ENCODE measurements at regions not wholly inside any gene's neighbourhood (a gene's known extent, or its start where the extent isn't known, plus 50 kb on each side); places are given as distances from the start of the nearest gene placed in this dataset.

GRCh38 chr7:46209611-46210388, 288.7 kb upstream of the IGFBP3 start:
- no peak for DNase-seq (ENCODE audit: low read depth)
- no peak overlapping the region for H3K4me3 ChIP-seq (ENCODE audit: low read depth, low read length)
- TF ChIP-seq, protein P1, sequence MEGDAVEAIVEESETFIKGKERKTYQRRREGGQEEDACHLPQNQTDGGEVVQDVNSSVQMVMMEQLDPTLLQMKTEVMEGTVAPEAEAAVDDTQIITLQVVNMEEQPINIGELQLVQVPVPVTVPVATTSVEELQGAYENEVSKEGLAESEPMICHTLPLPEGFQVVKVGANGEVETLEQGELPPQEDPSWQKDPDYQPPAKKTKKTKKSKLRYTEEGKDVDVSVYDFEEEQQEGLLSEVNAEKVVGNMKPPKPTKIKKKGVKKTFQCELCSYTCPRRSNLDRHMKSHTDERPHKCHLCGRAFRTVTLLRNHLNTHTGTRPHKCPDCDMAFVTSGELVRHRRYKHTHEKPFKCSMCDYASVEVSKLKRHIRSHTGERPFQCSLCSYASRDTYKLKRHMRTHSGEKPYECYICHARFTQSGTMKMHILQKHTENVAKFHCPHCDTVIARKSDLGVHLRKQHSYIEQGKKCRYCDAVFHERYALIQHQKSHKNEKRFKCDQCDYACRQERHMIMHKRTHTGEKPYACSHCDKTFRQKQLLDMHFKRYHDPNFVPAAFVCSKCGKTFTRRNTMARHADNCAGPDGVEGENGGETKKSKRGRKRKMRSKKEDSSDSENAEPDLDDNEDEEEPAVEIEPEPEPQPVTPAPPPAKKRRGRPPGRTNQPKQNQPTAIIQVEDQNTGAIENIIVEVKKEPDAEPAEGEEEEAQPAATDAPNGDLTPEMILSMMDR (IDR thresholded peaks at IDR 0.05; ENCODE audit: control insufficient read depth, extremely low read depth, insufficient read depth), result no peak

DNA sequence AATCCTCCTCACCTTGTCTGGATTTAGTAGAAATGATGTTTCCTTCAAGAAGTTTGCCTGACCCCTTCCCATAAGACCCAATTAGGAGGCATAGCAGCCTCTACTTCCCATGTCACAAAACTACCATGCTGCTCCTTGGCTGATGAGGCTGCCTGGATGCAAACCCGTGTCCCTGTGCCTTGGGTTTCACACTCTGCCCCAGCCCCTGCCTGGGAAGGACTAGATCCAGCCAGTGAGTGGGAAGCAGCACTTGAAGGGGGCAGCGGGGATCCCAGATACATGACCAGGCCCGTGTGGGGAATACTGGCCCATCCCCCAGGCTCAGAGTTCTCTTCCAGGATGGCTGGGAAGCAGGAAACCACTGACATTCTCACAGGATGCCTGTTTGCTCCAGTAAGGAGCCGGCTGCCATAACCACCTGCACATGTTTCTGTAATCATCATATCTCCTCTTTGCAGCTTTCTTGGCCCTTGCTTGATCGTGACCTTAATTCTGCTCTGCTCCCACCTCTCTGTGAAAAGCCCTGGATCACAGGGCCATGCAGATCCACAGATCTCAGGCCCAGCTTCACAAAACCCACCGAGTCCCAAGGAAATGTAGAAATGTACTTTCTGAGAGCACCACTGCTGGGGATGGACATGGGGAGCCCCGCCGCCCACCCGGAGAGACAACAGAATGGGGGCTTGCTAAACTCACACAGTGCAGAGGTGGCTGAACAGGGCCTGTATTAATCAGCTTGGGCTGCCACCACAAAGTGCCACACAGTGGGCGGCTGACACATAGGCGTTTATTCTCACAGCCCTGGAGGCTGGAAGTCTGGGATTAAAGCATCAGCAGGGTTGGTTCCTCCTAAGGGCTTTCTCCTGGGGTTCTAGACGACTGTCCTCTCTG, 287.8 kb upstream of the IGFBP3 start:
- TF ChIP-seq, protein P1 (IDR thresholded peaks at IDR 0.05; ENCODE audit: control insufficient read depth, extremely low read depth, insufficient read depth), result no peak
- no peak overlapping the region for H3K4me3 ChIP-seq (ENCODE audit: low read depth, low read length)
- DNase-seq (ENCODE audit: low read depth), result no peak

GRCh38 chr7:46207931-46208634, 287.0 kb upstream of the IGFBP3 start:
- TF ChIP-seq, protein P1 (IDR thresholded peaks at IDR 0.05; ENCODE audit: control insufficient read depth, extremely low read depth, insufficient read depth), result no peak
- DNase-seq (ENCODE audit: low read depth), result no peak
- H3K4me3 ChIP-seq (ENCODE audit: low read depth, low read length), result no peak overlapping the region

- DNase-seq (ENCODE audit: low read depth), result no peak
- TF ChIP-seq, protein P1 (IDR thresholded peaks at IDR 0.05; ENCODE audit: control insufficient read depth, extremely low read depth, insufficient read depth), result no peak
- H3K4me3 ChIP-seq (ENCODE audit: low read depth, low read length), result no peak overlapping the region
These were observed 285.5 kb upstream of the IGFBP3 start for GRCh38 chr7:46206476-46207060.

- TF ChIP-seq, protein P1 (IDR thresholded peaks at IDR 0.05; ENCODE audit: control insufficient read depth, extremely low read depth, insufficient read depth), result no peak
- H3K4me3 ChIP-seq (ENCODE audit: low read depth, low read length), result no peak overlapping the region
- DNase-seq (ENCODE audit: low read depth), result no peak
These were observed 284.4 kb upstream of the IGFBP3 start for GRCh38 chr7:46205478-46205877.

- no peak overlapping the region for H3K4me3 ChIP-seq (ENCODE audit: low read depth, low read length)
- DNase-seq (ENCODE audit: low read depth), result no peak
- TF ChIP-seq, protein P1 (IDR thresholded peaks at IDR 0.05; ENCODE audit: control insufficient read depth, extremely low read depth, insufficient read depth), result no peak
These were observed 282.9 kb upstream of the IGFBP3 start for GRCh38 chr7:46203926-46204325.
